ENCODE measurements at regions not wholly inside any gene's neighbourhood (a gene's known extent, or its start where the extent isn't known, plus 50 kb on each side); places are given as distances from the start of the nearest gene placed in this dataset.

DNA sequence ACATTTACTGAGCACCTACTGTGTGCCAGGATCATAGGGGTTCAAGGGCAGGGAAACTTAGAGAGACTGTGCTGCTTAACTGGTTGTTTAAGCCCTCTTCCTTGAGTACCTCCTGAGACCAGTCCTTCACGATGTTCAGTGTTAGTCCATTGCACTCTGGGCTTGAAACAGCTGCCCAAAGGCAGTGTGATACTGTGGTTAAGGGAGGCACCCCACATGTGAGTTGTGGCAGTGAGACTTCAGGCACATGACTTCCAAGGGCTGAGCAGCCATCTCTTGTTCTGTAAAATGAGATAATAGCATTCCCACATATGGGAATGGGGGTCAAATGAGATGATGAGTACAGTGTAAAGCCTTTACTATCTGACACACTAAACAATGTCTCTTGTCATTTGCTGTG, 75.1 kb downstream of the LINGO1 start:
- no peak for DNase-seq (ENCODE audit: low spot score)

DNA sequence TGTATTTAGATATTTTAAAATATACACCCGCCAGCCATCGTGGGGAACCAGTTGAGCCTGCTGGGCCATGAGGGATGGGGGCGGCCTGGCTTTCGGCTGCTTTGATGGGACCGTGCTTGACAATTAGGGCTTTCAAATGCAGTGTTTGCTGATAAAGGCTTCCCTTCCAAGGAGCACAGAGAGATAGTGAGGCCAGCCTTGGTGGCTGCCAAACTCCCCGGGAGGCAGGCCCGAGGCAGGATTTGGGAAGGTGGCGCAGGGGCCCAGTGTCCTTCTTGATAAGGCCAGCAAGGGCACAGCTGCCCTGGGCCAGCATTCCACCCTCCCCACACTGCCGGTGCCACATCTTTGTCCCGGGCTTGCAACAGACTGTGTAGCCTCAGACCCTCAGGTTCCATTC, 75.6 kb downstream of the LINGO1 start:
- DNase-seq (ENCODE audit: low spot score) = no peak

DNA sequence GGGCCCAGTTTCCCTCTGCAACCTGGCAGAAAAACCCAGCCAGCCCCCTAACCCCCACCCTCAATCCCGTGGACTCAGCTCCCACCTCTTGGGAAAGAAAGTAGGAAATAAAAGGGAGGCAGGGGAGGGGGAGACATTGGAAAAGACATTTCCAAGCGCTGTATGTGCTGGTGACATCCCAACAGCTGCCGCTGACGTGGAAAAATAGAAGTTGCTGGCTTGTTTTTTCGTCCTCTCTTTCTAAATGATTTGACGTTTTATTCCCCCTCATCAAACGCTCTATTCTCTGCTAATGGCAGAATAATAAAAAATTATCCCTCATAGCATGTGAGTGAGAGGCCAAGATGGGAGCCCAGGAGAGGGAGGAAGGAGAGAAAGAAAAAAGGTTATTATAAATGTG, 76.1 kb downstream of the LINGO1 start:
- DNase-seq (ENCODE audit: low spot score) = no peak

DNA sequence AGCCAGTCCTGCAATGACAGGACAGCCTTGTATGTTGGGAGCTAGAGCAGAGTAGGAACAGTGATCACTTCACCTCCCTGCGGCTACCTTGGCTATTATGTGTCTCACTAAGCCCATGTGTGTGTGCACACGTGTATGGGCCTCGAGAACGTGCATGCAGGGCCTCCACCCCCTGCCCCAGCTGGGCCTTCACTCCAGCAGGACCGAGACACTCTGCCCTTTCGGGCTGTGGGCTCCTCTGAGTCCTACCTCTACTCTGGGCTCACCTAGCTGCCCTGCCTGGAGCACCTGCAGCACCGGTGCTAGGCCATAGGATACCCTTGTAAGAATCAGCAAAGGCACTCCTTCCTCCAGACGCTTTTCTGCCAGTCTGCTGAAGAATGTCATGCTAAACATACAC, 77.5 kb downstream of the LINGO1 start:
- DNase-seq (ENCODE audit: low spot score) = no peak

DNA sequence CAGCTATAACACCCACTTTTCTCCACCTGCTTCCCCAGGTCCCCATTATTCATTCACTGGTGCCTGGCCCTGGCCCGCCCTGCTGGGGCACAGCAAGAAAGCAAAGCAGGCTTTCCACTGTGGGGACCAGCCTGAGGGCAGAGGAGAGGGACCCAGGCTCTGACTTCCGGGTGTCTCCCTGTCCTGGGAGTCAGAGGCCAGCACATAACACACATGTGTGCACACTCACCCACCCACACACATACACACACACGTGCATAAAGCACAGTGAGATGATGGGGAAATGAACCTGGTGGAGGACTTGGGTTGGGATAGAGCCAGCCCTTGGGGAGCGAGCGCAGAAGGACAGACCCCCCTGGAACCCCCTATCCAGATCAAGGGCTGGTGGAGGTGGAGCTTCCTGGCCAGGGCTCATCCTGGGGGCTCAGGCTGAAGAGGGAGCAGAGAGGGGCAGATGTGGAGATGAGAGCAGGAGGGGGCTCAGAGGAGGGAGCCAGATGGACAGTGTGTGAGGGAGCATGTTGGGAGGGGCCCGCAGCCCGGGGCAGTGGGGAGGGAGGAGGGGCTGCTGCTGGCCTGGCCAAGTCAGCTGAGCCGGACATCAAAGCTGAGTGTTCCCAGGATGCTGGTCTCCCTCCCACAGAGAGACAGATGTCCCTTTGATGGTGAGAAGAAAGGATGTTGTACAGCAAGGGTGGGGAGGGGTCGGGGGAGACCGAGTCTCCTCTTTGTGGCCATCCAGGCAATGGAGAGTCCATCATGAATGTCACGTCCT, 78.2 kb downstream of the LINGO1 start:
- no peak for DNase-seq (ENCODE audit: low spot score)

DNA sequence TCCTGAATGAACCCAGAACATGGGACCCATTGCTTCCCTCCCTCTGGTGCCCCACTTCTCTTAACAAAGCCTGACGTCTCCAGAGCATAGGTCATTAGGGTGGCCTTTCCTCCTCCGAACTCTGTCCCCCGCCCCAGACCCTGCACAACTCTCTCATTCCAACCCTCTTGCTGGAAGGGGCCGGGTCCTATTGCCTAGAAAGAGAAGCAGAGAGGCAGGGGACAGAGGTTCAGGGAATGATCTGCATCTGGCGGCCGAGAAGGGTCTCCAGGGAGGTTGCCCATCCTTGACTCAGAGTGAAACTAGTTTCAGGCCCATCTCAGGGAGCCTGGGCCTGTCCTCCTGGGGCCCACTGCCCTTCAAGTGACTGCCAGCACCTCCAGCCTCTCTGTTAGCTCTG, 79.0 kb downstream of the LINGO1 start:
- DNase-seq (ENCODE audit: low spot score) = no peak

DNA sequence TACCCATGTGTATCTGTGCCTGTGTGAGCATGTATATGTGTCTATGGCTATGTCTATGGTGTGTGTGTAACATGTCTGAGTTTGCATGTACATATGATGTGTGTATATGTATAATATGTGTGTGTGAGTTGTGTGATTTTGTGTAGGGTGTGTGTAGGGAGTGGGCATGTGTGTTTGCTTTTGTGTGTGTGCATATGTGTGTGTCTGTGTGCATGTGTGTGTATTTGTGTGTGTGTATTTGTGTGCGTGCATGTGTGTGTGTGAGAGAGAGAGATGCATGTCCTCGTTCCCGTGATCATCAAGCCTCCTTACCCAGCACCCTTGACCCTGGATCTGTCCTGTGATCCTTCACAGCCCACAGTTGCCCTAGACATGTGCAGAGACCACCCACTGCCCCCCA, 79.5 kb downstream of the LINGO1 start:
- DNase-seq (ENCODE audit: low spot score) = no peak

DNA sequence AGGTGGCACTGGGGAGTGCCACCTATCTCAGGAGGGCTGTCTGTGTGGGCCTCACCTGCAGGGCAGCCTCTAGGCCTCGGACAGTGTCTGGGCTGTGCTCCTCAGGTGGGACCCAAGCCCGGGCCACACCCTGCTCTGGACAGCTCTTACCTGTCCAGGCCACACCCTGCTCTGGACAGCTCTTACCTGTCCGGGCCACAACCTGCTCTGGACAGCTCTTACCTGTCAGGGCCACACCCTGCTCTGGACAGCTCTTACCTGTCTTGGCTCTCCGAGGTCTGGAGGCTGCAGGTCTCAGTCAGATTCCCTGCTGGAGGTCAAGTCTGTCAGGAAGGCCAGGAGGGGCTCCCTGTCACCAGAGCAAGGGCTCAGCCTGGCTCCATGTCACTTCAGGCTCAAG, 80.6 kb downstream of the LINGO1 start:
- DNase-seq (ENCODE audit: low spot score) = no peak

DNA sequence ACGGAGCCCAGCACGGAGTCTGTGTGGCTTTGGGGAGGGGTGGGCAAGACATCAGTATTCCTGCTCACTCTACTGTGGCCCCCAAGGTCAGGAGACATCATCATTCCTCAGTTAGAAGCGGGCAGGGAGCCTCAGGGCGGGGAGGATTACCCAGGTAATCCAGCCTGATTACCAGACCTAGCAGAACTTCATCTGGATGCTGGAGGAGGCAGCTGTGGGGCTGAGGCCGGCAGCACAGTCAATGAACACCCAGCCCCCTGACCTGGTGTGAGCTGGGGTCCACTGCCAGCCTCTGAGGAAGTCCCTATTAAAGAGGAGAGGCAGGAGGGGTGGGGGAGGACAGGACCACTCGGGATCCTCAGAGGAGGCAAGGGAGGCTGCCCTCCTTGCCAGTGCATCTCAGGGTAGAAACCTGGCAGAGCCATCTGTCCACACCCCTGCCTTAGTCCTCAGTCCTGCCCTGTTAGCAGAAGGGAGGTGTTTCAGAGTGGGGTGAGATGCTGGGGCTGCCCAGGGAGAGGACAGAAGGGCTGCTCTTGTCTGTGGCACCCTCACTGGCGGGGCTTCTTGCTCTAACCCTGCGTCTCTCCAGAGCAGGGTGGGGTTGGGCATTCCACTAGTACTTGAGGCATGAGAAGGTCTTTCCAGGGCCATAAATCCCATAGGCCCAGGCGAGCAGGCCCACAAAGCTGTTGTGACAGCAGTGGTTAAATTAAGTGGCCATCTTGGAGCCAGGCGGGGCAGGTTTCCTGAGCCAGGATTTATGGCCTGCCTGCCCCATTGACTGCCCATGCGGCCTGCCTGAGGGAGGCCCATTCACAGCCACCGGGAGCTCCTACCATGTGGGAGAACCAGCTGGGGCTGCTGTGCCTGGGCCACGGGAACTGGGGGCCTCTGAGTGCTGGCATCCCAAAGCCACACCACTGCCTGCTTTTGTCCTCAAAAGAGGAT, 82.1 kb downstream of the LINGO1 start:
- no peak for DNase-seq (ENCODE audit: low spot score)

DNA sequence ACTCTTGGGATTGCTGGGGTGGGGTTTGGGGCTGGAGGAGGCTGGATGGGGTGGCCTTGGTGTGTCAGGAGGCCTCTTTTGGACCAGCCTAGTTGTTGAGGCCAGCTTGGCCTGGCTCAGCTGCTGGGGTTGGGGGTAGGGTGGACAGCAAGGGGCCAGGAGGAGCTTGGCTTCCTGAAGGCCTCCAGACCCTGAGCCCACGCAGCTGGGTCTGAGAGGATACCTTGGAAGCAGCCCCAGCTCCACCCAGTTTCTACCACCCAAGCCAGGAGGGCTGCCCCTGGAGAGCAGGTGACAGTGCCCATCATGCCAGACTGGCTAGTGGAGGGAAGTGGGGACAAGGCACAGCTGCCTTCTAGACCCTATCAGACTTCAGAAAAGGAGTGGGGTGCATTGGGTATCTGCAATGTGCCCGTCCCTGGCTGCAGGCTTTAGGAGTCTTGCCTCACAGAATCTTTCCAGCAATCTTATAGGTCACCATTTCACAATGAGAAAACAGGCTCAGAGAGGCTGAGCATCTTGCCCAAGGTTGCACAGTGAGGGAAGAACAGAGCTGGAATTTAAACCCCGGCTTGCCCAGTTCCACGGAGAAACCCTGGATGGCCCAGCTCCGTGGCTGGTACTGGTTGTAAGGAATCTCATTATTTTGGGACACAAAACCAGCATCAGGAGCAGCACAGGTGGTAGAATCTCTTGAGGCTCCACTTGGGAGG, 83.0 kb downstream of the LINGO1 start:
- no peak for DNase-seq (ENCODE audit: low spot score)

DNA sequence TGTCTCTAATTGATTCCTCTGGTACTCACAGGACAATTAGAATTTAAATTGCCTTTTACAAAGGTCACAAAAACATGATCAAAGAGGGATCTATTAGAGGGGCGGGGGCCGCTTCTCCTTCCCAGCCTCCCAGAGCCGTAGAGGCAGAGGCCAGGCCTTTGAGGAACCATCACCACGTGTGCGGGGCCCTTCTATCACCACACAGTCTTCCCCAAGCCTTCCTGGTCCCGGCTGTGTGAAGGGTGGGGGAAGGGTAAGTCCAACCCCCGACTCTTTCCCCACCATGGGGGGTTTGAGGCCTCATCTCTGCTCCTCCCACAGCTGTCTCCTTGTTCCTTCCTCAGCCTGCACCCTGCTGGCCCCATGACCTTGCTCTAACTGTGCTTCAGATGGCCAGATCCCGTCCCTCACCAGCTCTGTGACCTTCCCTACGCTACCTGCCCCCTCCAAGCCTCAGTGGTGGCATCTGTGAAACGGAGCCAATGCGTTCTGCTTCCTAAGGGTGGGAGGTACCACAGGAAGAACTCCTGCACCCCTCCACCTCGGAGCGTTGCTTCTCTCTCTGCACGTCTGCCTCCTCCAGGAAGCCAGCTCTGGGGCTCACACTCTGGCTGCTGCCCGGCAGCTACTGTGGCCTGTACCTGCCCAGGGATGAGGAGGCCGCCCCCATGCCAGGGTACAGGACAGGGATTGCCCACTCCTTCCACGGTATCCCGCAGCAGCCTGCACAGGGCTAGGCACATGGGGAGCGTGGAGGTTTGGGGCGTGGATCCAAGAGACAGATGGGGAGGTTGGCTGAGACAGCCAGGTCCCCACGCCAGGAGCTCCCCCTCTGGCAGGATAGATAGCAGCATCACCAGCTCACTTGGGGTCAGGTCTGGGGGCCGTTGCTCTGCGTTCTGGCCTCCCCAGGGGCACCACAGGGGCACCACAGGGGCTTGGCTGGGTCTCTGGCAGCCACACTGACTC, 83.8 kb downstream of the LINGO1 start:
- no peak for DNase-seq (ENCODE audit: low spot score)

DNA sequence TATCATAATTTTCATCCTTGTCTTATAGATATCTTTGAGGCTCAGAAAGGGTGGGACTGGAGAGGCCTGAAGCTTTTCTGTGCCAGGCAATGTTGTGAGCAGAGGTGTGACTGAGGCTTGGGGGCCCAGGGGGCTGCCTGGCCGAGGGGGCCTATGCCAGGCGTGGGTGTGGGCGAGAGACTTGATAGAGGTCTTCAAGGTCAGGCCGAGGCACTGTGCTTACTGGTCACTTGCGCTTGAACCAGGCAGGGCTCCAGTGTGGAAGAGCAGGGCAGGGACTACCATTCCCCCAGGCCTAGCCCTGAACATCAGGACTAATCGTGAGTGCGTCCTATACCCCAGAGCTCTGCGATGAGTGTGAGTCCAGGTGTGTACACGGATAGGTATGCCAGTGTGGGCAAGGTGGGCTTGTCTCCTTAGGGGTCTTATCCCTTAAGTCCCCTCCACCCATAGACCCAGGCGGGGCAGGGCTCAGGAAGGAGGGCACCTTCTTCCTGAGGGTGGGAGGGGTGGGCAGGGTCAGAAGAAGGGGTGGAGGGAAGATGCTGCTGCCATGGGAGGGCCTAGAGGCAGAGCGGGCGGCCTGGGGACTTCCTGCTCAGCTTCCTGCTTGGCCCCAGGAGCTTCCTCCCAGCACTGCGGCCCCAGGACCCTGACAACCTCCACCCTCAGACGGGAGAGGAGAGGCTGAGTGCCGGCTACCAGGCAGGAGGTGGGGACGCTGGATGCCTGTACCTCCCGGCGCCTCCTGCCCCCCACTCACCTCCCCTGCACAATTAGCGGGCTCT, 84.7 kb downstream of the LINGO1 start:
- DNase-seq (ENCODE audit: low spot score) = no peak

DNA sequence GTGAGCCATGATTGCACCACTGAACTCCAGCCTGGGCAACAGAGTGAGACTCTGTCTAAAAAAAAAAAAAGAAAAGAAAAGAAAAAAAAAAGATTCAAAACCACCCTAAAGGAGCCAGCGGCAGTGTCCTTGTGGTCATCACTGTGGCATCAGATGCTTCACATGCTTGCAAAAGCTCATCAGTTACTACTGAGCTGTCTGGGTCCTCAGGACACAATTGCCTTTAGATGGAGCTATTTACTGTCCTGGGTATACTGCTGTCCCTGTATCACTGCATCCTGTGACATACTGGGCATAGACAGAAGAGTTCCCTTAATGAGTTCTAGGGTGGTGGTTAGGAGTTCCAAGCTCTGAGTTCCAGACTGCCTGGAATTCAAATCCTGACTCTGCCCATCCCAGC, 85.8 kb downstream of the LINGO1 start:
- DNase-seq (ENCODE audit: low spot score) = no peak

DNA sequence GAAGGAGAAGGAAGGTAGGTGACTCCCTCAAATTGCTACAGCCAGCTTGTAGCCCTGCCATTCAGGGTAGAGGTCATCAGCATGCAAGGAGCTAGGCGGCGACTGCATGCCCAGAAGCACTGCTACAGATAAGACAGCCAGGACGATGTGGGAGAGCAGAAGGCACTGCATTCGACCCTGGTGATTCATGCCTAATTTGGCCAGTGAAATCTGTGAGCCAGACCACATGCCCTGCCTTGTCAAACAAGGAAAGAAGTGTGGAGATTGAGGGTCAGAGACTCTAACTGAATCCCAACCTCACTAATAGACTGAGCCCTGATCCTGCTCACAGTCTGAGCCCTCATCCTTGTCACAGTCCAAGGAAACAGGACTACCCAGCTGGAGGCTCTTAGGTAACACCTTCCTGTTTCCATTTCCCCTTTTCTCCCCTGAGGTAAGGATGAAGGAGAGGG, 86.6 kb downstream of the LINGO1 start:
- no peak for DNase-seq (ENCODE audit: low spot score)

DNA sequence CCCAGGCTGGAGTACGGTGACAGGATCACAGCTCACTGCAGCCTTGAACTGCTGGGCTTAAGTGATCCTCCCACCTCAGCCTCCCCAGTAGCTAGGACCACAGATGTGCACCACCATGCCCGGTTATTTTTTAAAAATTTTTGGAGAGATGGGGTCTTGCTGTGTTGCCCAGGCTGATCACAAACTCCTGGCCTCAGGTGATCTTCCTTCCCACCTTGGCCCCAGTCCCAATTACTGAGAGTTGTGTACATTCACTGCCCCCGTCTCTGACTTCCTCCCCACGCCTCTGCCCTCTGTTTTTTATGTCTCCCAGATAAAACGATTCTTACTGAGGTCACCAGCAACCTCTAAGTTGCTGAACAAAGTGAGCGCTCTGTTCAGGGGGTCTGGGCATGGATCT, 87.7 kb downstream of the LINGO1 start:
- no peak for DNase-seq (ENCODE audit: low spot score)

DNA sequence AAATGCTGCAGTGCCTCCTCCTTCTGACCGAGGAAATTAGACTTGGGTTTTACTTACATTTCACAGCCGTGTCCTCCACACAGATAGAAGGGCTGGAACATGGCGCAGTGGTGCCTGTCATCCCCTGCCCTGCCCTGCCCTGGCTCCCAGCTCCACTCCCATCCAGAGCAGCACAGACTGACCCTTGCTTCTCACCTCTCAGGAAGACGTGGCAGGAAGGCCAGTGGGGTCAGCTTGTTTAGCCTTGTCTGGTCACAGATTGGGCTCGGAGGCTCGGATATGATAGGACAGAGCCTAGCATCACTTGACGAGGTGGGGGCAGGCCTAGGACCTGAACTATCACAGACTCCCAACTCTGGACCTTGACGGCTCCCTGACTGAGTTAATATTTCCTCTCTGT, 88.5 kb downstream of the LINGO1 start:
- DNase-seq (ENCODE audit: low spot score) = peak; percentile 55

DNA sequence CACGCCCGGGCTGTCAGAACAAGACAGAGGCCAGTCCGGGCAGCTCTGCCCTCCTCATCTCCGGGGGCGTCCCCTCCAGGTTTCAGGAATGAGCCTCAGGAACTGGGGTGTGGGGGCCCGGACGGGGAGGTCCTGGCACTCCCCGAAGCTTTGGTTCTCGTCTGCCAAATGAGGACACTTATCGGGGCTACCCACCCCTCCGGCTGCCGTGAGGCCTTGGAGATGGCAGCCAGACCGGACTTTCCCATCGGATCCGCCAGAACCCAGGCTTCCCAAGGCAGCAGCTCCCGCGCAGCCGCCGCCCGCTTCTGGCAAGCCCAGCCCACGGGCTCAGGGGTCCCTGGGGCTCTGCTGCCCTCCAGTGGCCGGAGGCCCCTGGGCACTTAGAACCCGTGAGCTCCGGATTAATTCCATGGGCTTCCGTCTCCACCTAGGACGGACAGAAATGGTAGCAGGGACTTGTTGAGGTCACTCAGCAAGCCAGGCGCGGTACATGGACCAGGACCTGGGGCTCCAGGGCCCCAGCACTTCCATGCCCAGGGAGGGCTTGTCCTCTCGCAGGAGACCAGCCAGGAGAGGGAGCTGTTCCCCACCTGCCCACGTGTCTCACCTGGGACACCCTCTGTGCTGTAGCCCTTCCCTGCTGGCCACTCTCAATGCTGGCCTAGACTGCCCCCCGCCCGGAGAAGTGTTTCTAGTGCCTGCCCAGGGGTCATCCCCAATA, 89.4 kb downstream of the LINGO1 start:
- DNase-seq (ENCODE audit: low spot score) = peak; percentile 92

DNA sequence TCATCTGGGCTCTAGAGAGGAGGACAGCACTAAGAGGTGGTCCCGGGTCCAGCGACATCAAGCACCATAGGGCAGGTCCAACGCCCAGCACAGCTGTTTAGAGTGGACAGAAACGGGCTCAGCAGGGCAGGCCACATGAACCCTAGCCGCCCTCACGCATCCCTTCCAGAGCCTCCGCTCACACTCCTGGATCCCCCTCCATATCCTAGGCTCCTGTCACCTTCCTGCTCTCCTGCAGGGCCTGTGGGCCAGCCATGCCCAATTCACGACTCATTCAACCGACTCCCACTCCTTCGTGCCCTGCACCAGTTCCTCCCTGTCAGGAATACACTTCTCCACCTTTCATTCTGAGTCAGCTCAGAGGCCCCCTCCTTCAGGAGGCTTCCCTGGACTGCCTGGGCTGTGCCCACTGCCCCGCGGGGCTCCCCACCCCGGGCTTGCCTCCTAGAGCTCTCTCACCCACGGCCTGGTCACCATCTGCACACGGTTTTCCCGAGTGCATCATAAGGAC, 90.2 kb downstream of the LINGO1 start:
- peak; percentile 67 for DNase-seq (ENCODE audit: low spot score)

DNA sequence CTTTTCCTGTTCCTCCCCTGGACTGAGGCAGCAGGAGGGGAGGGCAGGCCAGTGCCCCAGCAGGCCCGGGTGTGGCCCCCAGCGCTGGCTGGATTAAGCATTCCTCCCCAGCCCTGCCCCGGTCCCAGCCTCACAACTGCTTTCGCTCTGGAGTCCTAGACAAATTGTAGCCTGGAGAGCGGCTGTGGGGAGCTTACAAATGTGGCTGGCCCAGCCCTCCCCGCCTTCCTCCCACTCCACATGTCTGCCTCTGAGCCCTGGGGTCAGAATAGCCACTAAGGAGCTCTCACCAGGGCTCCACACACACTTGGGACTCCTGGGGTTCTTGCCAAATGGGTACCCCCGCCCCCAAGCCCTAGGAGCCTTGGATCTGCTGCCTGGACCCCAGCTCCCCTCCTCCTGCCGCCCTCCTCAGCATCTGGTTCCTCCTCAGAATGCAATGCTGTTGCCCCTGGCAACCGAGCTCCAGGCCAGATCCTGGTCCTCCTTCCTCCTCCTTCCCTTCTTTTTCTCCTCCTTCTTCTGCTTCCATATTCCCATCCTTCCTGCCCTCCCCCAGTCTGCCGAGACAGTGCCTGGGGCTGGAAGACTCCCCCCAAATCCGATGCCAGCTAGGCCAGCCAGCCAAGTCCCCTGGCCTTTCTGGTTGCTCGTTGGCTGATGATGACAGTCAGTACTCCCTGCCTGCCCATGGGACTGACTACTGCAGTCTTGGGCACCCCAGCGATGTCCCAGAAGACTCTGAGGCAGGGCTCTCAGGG, 91.1 kb downstream of the LINGO1 start:
- DNase-seq (ENCODE audit: low spot score) = peak; percentile 80
